Upper lobe of right lung (tissue), 1 donor: ENCODE measurements at regions not wholly inside any gene's neighbourhood (a gene's known extent, or its start where the extent isn't known, plus 50 kb on each side); places are given as distances from the start of the nearest gene placed in this dataset.

ENCODE experiments used
- ATAC-seq: fragments of 200-7000 bp; cut with Tn5 transposase; one replicate; pipeline ENCODE4 v1.9.1; 2020; ENCODE audit warnings: mild to moderate bottlenecking, moderate library complexity
- DNase-seq: peaks from one replicate; pipeline ENCODE4 v3.0.0-alpha.2; 2020
- H3K27ac ChIP-seq: fragments of 200-600 bp; one replicate; pipeline ENCODE4 v1.8.0; 2022
- H3K27me3 ChIP-seq: fragments of 200-600 bp; one replicate; pipeline ENCODE4 v1.8.0; 2022; ENCODE audit warnings: mild to moderate bottlenecking
- H3K36me3 ChIP-seq: fragments of 200-600 bp; one replicate; pipeline ENCODE4 v1.8.0; 2022
- H3K4me1 ChIP-seq: fragments of 200-600 bp; one replicate; pipeline ENCODE4 v1.8.0; 2022
- H3K4me3 ChIP-seq: fragments of 200-600 bp; one replicate; pipeline ENCODE4 v1.8.0; 2022; ENCODE audit warnings: mild to moderate bottlenecking
- H3K9me3 ChIP-seq: fragments of 200-600 bp; one replicate; pipeline ENCODE4 v1.8.0; 2022
- intact Hi-C: fragments of 100-400 bp; cut with DNase I; formaldehyde crosslinking; loops from one replicate; pipeline ENCODE4 v1.11.0; 2022
- TF ChIP-seq, protein P1 (sequence below): fragments of 200-600 bp; IDR thresholded peaks from one replicate; pipeline ENCODE4 v1.8.0; 2022; ENCODE audit warnings: antibody characterized with exemption
- donor health status: DM: no; HTN: yes; CAD: no; lungs with severe emphysema.

DNA sequence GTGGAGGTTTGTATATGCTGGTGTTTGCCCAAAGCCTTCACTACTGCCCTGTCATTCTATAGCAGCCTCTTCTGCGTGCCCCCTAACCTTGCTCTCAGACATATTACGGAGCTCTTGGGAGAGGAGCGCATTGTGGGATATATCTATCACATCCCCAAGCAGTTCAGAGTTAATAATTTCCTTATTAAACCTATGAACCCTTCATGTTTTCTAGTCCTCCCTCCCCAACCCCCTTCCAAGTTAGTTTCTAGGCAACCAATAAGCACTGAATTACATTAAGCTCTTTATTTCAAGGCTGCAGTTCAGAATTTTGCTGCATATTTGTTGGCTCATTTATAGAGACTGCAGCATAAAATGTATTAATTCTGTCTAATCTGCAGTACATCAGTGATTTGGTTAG, 57.3 kb upstream of the GRM7 start:
- DNase-seq (no peak), ATAC-seq (no peak)
- intact Hi-C loops, result no loop called here
- Histone ChIP-seq H3K27me3 (no peaks in the 10 kb centered on the region), H3K9me3 (no peaks in the 10 kb centered on the region), H3K27ac (no peak overlapping the region), H3K36me3 (no peaks in the 10 kb centered on the region), H3K4me1 (no peaks in the 10 kb centered on the region), H3K4me3 (no peak overlapping the region)
- TF ChIP-seq, protein P1, sequence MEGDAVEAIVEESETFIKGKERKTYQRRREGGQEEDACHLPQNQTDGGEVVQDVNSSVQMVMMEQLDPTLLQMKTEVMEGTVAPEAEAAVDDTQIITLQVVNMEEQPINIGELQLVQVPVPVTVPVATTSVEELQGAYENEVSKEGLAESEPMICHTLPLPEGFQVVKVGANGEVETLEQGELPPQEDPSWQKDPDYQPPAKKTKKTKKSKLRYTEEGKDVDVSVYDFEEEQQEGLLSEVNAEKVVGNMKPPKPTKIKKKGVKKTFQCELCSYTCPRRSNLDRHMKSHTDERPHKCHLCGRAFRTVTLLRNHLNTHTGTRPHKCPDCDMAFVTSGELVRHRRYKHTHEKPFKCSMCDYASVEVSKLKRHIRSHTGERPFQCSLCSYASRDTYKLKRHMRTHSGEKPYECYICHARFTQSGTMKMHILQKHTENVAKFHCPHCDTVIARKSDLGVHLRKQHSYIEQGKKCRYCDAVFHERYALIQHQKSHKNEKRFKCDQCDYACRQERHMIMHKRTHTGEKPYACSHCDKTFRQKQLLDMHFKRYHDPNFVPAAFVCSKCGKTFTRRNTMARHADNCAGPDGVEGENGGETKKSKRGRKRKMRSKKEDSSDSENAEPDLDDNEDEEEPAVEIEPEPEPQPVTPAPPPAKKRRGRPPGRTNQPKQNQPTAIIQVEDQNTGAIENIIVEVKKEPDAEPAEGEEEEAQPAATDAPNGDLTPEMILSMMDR, result no peak

DNA sequence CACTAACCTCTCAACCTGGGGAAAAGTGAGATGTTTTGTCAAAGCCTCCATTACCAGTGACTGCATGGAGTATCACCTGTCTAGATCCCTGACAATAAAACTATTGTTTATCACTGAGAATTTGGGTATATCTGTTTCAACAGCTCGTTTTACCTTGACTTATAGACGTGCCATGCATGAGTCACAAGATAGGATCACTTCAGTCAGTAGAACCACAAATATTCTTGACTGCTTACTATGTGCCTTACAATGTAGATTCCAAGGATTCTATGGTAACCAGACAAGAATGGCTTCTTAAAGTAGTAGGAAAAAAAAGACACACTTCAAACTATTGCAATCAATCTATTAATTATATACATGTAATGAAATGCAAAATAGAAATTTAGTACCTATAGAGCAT, 55.7 kb upstream of the GRM7 start:
- intact Hi-C loops, result no loop called here
- ATAC-seq, result no peak

DNA sequence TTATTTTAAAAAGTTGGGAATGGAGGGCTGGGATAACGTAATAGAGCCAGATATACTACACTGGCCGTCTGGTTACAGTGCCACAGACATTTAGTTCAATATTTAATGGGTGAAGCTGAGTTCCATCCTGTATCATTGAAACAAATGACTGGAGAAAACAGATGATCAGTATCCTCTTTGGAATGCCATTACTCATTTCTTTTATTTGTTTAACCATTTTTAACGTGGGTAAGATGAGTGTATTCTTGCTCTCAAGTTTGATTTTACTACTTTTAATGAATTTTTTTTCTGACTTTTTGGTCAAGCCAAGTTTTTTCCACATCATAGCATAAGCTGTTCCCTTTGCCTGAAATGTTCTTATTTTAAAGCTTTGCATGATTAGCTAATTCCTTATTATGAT, 53.9 kb upstream of the GRM7 start:
- DNase-seq (no peak), ATAC-seq (no peak)
- Histone ChIP-seq H3K9me3 (no peaks in the 10 kb centered on the region), H3K36me3 (no peaks in the 10 kb centered on the region), H3K4me3 (no peak overlapping the region), H3K27ac (no peak overlapping the region), H3K27me3 (no peaks in the 10 kb centered on the region), H3K4me1 (no peaks in the 10 kb centered on the region)
- TF ChIP-seq, protein P1, result no peak
- intact Hi-C loops, result no loop called here

More for the DNA sequence above, 55.7 kb upstream of the GRM7 start:
- no peak overlapping the region for H3K4me3 ChIP-seq
- no peaks in the 10 kb centered on the region for H3K9me3 ChIP-seq
- no peaks in the 10 kb centered on the region for H3K27me3 ChIP-seq
- no peak for DNase-seq
- TF ChIP-seq, protein P1, result no peak
- no peak overlapping the region for H3K27ac ChIP-seq
- H3K4me1 ChIP-seq, result no peaks in the 10 kb centered on the region
- H3K36me3 ChIP-seq, result no peaks in the 10 kb centered on the region

DNA sequence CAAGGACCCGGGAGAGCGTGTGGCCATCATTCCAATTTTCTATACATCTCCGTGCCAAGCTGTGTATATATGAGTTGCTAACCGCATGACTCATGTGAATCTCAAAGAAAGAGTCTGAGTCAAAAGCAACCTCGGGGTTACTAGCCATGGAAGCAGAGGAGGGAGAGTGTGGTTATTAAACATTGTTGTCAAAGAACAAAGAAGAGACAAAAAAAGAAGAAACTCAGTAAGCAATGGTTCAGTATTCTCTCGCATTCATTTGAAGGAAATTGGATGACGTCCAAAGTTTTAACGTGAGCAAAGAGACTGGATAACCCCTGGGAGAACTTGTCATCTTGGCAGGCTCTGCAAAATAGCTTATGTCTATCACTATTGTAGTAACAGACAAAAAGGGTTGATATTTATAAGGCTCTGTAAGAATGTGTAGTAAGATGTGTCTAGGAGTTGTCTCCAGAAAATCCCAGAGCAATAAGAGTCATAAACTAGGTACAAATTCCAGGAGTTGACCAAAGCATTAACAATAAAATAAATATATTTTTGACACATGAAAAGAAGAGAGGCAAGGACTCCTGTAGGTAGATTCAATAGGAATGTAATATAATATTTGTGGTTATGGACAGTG, 52.8 kb upstream of the GRM7 start:
- Histone ChIP-seq H3K36me3 (no peaks in the 10 kb centered on the region), H3K27me3 (no peaks in the 10 kb centered on the region), H3K9me3 (no peaks in the 10 kb centered on the region), H3K4me3 (no peak overlapping the region), H3K27ac (no peak overlapping the region), H3K4me1 (no peaks in the 10 kb centered on the region)
- intact Hi-C loops, result no loop called here
- TF ChIP-seq, protein P1, result no peak
- no peak for DNase-seq
- no peak for ATAC-seq

DNA sequence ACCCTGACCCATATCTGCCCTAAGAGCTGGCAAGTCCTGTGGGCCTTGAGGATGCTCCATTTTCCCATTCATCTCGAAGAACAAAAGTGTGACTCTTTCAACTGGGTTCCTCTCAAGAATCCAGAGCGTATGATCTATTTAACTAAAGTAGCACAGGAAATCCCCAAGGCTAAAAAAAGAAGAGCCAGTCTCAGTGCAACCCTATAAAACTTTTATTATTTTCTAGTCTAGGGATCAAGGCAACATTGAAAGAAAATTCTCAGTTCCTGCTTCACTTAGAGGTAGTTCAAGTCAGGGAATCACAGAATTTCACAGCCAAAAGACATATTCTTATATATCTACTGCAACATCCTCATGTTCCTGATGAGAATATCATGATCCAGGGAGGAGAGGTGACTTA, 51.6 kb upstream of the GRM7 start:
- intact Hi-C loops, result no loop called here
- no peaks in the 10 kb centered on the region for H3K4me1 ChIP-seq

More for the DNA sequence above, 51.6 kb upstream of the GRM7 start:
- Histone ChIP-seq H3K36me3 (no peaks in the 10 kb centered on the region), H3K27me3 (no peaks in the 10 kb centered on the region), H3K27ac (no peak overlapping the region), H3K4me3 (no peak overlapping the region), H3K9me3 (no peaks in the 10 kb centered on the region)
- ATAC-seq (no peak), DNase-seq (no peak)
- TF ChIP-seq, protein P1, result no peak
